WTC11 (cell line): ENCODE measurements at regions not wholly inside any gene's neighbourhood (a gene's known extent, or its start where the extent isn't known, plus 50 kb on each side); places are given as distances from the start of the nearest gene placed in this dataset.

Experiments
- ATAC-seq: fragments of 200-7000 bp; cut with Tn5 transposase; 2 replicates; pipeline ENCODE4 v1.10.0; 2021; ENCODE audit warnings: mild to moderate bottlenecking, moderate library complexity
- CTCF ChIA-PET: fragments of 300-600 bp; sonication (Branson Sonifier 250); formaldehyde crosslinking; loops from one replicate; lab custom pipeline; 2021; ENCODE audit warnings: antibody characterized with exemption; lab: Charles Lee
- POLR2A ChIA-PET: fragments of 350-600 bp; sonication (Branson Sonifier 250); formaldehyde crosslinking; loops from one replicate; lab custom pipeline; 2021; ENCODE audit warnings: antibody characterized with exemption; lab: Charles Lee
- DNase-seq: peaks from one replicate; pipeline ENCODE4 v3.0.0; 2021; ENCODE audit warnings: low spot score
- H3K27ac Mint-ChIP-seq: 2 replicates; pipeline ENCODE4 v1.8.0; 2021; ENCODE audit warnings: mixed read lengths
- H3K27me3 Mint-ChIP-seq: 2 replicates; pipeline ENCODE4 v1.8.0; 2021; ENCODE audit warnings: low read depth, mild to moderate bottlenecking, moderate library complexity, mixed read lengths
- H3K36me3 Mint-ChIP-seq: 2 replicates; pipeline ENCODE4 v1.8.0; 2021; ENCODE audit warnings: mixed read lengths
- H3K4me1 Mint-ChIP-seq: 2 replicates; pipeline ENCODE4 v1.8.0; 2022; ENCODE audit warnings: mixed read lengths
- H3K4me3 Mint-ChIP-seq: 2 replicates; pipeline ENCODE4 v1.8.0; 2021; ENCODE audit warnings: mild to moderate bottlenecking, moderate library complexity, mixed read lengths
- H3K9me3 Mint-ChIP-seq: 2 replicates; pipeline ENCODE4 v1.8.0; 2021; ENCODE audit warnings: mixed read lengths
- CBFB ChIP-seq: sonication (generic); formaldehyde crosslinking; IDR thresholded peaks from 2 replicates; pipeline ENCODE4 v1.8.1; 2022; ENCODE audit warnings: mild to moderate bottlenecking, low read depth, missing genetic modification reagents
- E2F1 ChIP-seq: sonication (generic); formaldehyde crosslinking; IDR thresholded peaks from 2 replicates; pipeline ENCODE4 v1.8.0; 2022; ENCODE audit warnings: mild to moderate bottlenecking, missing genetic modification reagents
- E2F5 ChIP-seq: sonication (generic); formaldehyde crosslinking; IDR thresholded peaks from 2 replicates; pipeline ENCODE4 v1.8.1; 2022; ENCODE audit warnings: mild to moderate bottlenecking, moderate library complexity, missing genetic modification reagents
- ERG ChIP-seq: fragments of 250-450 bp; sonication (Bioruptor Pico); IDR thresholded peaks from 2 replicates; pipeline ENCODE4 v1.8.0; 2021; ENCODE audit warnings: mild to moderate bottlenecking
- FOXK1 ChIP-seq: sonication (generic); formaldehyde crosslinking; IDR thresholded peaks from 2 replicates; pipeline ENCODE4 v1.8.0; 2022; ENCODE audit warnings: mild to moderate bottlenecking, moderate library complexity, missing genetic modification reagents
- GRHL2 ChIP-seq: fragments of 250-450 bp; sonication (Bioruptor Pico); IDR thresholded peaks from 2 replicates; pipeline ENCODE4 v1.8.0; 2022; ENCODE audit warnings: mild to moderate bottlenecking, moderate library complexity; ENCODE audit not compliant: insufficient replicate concordance, severe bottlenecking
- OVOL2 ChIP-seq: fragments of 250-450 bp; sonication (Bioruptor Pico); IDR thresholded peaks from 2 replicates; pipeline ENCODE4 v1.9.0; 2021; ENCODE audit warnings: mild to moderate bottlenecking, borderline replicate concordance
- ZNF423 ChIP-seq: fragments of 250-450 bp; sonication (Bioruptor Pico); IDR thresholded peaks from 2 replicates; pipeline ENCODE4 v2.1.2; 2022; ENCODE audit warnings: mild to moderate bottlenecking, moderate library complexity
- ZNF425 ChIP-seq: fragments of 250-450 bp; sonication (Bioruptor Pico); conservative IDR thresholded peaks from 2 replicates; pipeline ENCODE4 v1.9.0; 2021; ENCODE audit warnings: mild to moderate bottlenecking
- TF ChIP-seq, protein P1 (sequence below): sonication (generic); formaldehyde crosslinking; IDR thresholded peaks from 2 replicates; pipeline ENCODE4 v1.8.1; 2022; ENCODE audit warnings: missing genetic modification reagents, borderline replicate concordance
- TF ChIP-seq, protein P2 (sequence below): sonication (generic); formaldehyde crosslinking; IDR thresholded peaks from 2 replicates; pipeline ENCODE4 v1.8.1; 2023; ENCODE audit warnings: mild to moderate bottlenecking, missing genetic modification reagents, moderate library complexity
- TF ChIP-seq, protein P3 (sequence below): sonication (generic); formaldehyde crosslinking; IDR thresholded peaks from 2 replicates; pipeline ENCODE4 v1.8.0; 2023; ENCODE audit warnings: missing genetic modification reagents
- TF ChIP-seq, protein P4 (sequence below): fragments of 250-450 bp; sonication (Bioruptor Pico); IDR thresholded peaks from 2 replicates; pipeline ENCODE4 v2.1.2; 2022; ENCODE audit warnings: mild to moderate bottlenecking, moderate library complexity

- DNase-seq = no peak
- Mint-ChIP-seq H3K36me3 (peaks cover 6% of the 10 kb centered on the region; the same call in 1 of the 2 replicates), H3K27ac (no peak overlapping the region), H3K9me3 (peaks cover 15% of the 10 kb centered on the region), H3K27me3 (0 out of 2 replicates have a peak, but pooled peaks cover 2% of the 10 kb centered on the region), H3K4me1 (peaks cover 9% of the 10 kb centered on the region), H3K4me3 (no peak overlapping the region)
- no peak for TF ChIP-seq FOXK1 (CRISPR knock-in tag)
- TF ChIP-seq, protein P1, sequence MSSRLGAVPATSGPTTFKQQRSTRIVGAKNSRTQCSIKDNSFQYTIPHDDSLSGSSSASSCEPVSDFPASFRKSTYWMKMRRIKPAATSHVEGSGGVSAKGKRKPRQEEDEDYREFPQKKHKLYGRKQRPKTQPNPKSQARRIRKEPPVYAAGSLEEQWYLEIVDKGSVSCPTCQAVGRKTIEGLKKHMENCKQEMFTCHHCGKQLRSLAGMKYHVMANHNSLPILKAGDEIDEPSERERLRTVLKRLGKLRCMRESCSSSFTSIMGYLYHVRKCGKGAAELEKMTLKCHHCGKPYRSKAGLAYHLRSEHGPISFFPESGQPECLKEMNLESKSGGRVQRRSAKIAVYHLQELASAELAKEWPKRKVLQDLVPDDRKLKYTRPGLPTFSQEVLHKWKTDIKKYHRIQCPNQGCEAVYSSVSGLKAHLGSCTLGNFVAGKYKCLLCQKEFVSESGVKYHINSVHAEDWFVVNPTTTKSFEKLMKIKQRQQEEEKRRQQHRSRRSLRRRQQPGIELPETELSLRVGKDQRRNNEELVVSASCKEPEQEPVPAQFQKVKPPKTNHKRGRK (CRISPR knock-in tag) = no peak
- TF ChIP-seq, protein P2, sequence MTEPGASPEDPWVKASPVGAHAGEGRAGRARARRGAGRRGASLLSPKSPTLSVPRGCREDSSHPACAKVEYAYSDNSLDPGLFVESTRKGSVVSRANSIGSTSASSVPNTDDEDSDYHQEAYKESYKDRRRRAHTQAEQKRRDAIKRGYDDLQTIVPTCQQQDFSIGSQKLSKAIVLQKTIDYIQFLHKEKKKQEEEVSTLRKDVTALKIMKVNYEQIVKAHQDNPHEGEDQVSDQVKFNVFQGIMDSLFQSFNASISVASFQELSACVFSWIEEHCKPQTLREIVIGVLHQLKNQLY = no peak
- ChIA-PET POLR2A (no interaction called here), CTCF (interaction anchor here (1.1 kb wide), 1 partner anchor 288 kb away, joined by 4 read pairs; no protein-coding TSS in a partner anchor)
- ATAC-seq = no peak
Measured at GRCh38 chr9:89890326-89890980, 285.6 kb downstream of the GADD45G start.

GRCh38 chr9:89891221-89891590 lies 286.4 kb downstream of the GADD45G start:
- DNase-seq (no peak), ATAC-seq (no peak)
- Mint-ChIP-seq H3K36me3 (peaks cover 6% of the 10 kb centered on the region; the same call in 1 of the 2 replicates), H3K4me1 (peaks cover 9% of the 10 kb centered on the region), H3K4me3 (no peak overlapping the region), H3K27me3 (0 out of 2 replicates have a peak, but pooled peaks cover 2% of the 10 kb centered on the region), H3K27ac (no peak overlapping the region), H3K9me3 (peaks cover 15% of the 10 kb centered on the region)
- POLR2A ChIA-PET = no interaction called here
- TF ChIP-seq OVOL2 (CRISPR knock-in tag) (no peak), CBFB (CRISPR knock-in tag) (no peak), ZNF425 (CRISPR knock-in tag) (no peak), GRHL2 (CRISPR knock-in tag) (no peak), ZNF423 (CRISPR knock-in tag) (no peak), E2F1 (no peak), ERG (CRISPR knock-in tag) (no peak), E2F5 (CRISPR knock-in tag) (no peak)
- TF ChIP-seq, protein P3, sequence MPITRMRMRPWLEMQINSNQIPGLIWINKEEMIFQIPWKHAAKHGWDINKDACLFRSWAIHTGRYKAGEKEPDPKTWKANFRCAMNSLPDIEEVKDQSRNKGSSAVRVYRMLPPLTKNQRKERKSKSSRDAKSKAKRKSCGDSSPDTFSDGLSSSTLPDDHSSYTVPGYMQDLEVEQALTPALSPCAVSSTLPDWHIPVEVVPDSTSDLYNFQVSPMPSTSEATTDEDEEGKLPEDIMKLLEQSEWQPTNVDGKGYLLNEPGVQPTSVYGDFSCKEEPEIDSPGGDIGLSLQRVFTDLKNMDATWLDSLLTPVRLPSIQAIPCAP (CRISPR knock-in tag) = no peak
- TF ChIP-seq, protein P4, sequence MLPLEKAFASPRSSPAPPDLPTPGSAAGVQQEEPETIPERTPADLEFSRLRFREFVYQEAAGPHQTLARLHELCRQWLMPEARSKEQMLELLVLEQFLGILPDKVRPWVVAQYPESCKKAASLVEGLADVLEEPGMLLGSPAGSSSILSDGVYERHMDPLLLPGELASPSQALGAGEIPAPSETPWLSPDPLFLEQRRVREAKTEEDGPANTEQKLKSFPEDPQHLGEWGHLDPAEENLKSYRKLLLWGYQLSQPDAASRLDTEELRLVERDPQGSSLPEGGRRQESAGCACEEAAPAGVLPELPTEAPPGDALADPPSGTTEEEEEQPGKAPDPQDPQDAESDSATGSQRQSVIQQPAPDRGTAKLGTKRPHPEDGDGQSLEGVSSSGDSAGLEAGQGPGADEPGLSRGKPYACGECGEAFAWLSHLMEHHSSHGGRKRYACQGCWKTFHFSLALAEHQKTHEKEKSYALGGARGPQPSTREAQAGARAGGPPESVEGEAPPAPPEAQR (CRISPR knock-in tag) = no peak
- CTCF ChIA-PET = no interaction called here
